CD4-positive, alpha-beta T cell (primary cell): ENCODE measurements at regions not wholly inside any gene's neighbourhood (a gene's known extent, or its start where the extent isn't known, plus 50 kb on each side); places are given as distances from the start of the nearest gene placed in this dataset.

Source experiments
- ATAC-seq: fragments of 200-7000 bp; cut with Tn5 transposase; one replicate; pipeline ENCODE4 v1.10.0; 2022; ENCODE audit warnings: mild to moderate bottlenecking; ENCODE audit not compliant: poor library complexity
- CTCF ChIA-PET: fragments of 350-600 bp; sonication (Branson Sonifier 250); formaldehyde crosslinking; loops from one replicate; lab custom pipeline; 2021; ENCODE audit warnings: antibody characterized with exemption, inconsistent platforms; lab: Charles Lee
- POLR2A ChIA-PET: fragments of 350-600 bp; sonication (Branson Sonifier 250); formaldehyde crosslinking; loops from one replicate; lab custom pipeline; 2021; ENCODE audit warnings: antibody characterized with exemption, inconsistent platforms; lab: Charles Lee
- DNase-seq, 14 experiments: peaks; one replicate each; pipeline ENCODE4 v3.0.0-alpha.2; 2013 to 2020; ENCODE audit warnings: mixed read lengths in 2 of 14
- H3K27ac ChIP-seq, 2 donors: one replicate each; pipeline versions ENCODE4 v1.5.1 to v1.7.0; 2013; ENCODE audit warnings: low read length in 2 of 2, low read depth in 1 of 2, mild to moderate bottlenecking in 1 of 2
- H3K27me3 ChIP-seq, 2 experiments: 1 replicate in 1 of 2; 2 replicates in 1 of 2; pipeline versions ENCODE4 v1.6.1 to v1.7.0; 2013; ENCODE audit warnings: low read length in 2 of 2, control low read depth in 1 of 2, mild to moderate bottlenecking in 1 of 2, moderate library complexity in 1 of 2; ENCODE audit not compliant: insufficient read depth in 2 of 2, control insufficient read depth in 1 of 2
- H3K36me3 ChIP-seq: one replicate; pipeline ENCODE4 v1.6.1; 2013; ENCODE audit warnings: low read length, control low read depth; ENCODE audit not compliant: insufficient read depth
- H3K4me1 ChIP-seq: one replicate; pipeline ENCODE4 v1.6.1; 2013; ENCODE audit warnings: low read length, control low read depth; ENCODE audit not compliant: insufficient read depth
- H3K4me3 ChIP-seq: one replicate; pipeline ENCODE4 v1.5.1; 2013; ENCODE audit warnings: mild to moderate bottlenecking, low read length, moderate library complexity
- H3K9me3 ChIP-seq, 2 experiments: 1 replicate in 1 of 2; 2 replicates in 1 of 2; pipeline versions ENCODE4 v1.6.1 to v1.7.0; 2013; ENCODE audit warnings: low read length in 2 of 2, mild to moderate bottlenecking in 2 of 2, control low read depth in 1 of 2, moderate library complexity in 1 of 2; ENCODE audit not compliant: control insufficient read depth in 1 of 2, insufficient read depth in 1 of 2
- H3K27ac Mint-ChIP-seq: one replicate; pipeline ENCODE4 v1.8.0; 2020; ENCODE audit warnings: mixed read lengths
- H3K27me3 Mint-ChIP-seq: one replicate; pipeline ENCODE4 v1.8.0; 2021; ENCODE audit warnings: mixed read lengths
- H3K36me3 Mint-ChIP-seq: one replicate; pipeline ENCODE4 v1.8.0; 2021; ENCODE audit warnings: low read depth, mixed read lengths
- H3K4me1 Mint-ChIP-seq: one replicate; pipeline ENCODE4 v1.8.0; 2021; ENCODE audit warnings: low read depth, mixed read lengths
- H3K4me3 Mint-ChIP-seq: one replicate; pipeline ENCODE4 v1.8.0; 2020; ENCODE audit warnings: mild to moderate bottlenecking, mixed read lengths
- H3K9me3 Mint-ChIP-seq: one replicate; pipeline ENCODE4 v1.8.0; 2020; ENCODE audit warnings: mixed read lengths
- CTCF ChIP-seq: fragments of 200-600 bp; IDR thresholded peaks from one replicate; pipeline ENCODE4 v1.8.0; 2022; ENCODE audit warnings: antibody characterized with exemption, mild to moderate bottlenecking
- intact Hi-C, 2 experiments: fragments of 100-400 bp; cut with DNase I in 1 of 2; cut with micrococcal nuclease in 1 of 2; formaldehyde crosslinking; loops; one replicate each; pipeline versions ENCODE4 v1.15.1 to v1.9.0; 2023 to 2025; cut with DNase I, micrococcal nuclease

GRCh38 chr5:118533156-118533555 lies 455.2 kb downstream of the DTWD2 start:
- Mint-ChIP-seq H3K27ac (no peak overlapping the region), H3K4me3 (no peak overlapping the region), H3K9me3 (no peaks in the 10 kb centered on the region), H3K27me3 (no peaks in the 10 kb centered on the region), H3K36me3 (no peaks in the 10 kb centered on the region), H3K4me1 (no peaks in the 10 kb centered on the region)
- H3K4me1 ChIP-seq, result no peaks in the 10 kb centered on the region
- H3K27me3 ChIP-seq, result no peaks in the 10 kb centered on the region
- DNase-seq (no peak), ATAC-seq (no peak)
- no peak overlapping the region for H3K27ac ChIP-seq
- intact Hi-C loops, result no loop called here
- no peak overlapping the region for H3K4me3 ChIP-seq
- CTCF ChIA-PET, result no interaction called here
- POLR2A ChIA-PET, result no interaction called here
- no peak for TF ChIP-seq CTCF
- no peaks in the 10 kb centered on the region for H3K9me3 ChIP-seq
- H3K36me3 ChIP-seq, result no peaks in the 10 kb centered on the region

GRCh38 chr5:118531276-118531675 lies 457.1 kb downstream of the DTWD2 start:
- POLR2A ChIA-PET, result no interaction called here
- no peaks in the 10 kb centered on the region for H3K27me3 ChIP-seq
- no peaks in the 10 kb centered on the region for H3K36me3 Mint-ChIP-seq

GRCh38 chr5:118529361-118530144 lies 458.8 kb downstream of the DTWD2 start:
- H3K4me1 ChIP-seq, result no peaks in the 10 kb centered on the region
- H3K27me3 ChIP-seq, result no peaks in the 10 kb centered on the region
- no peak for TF ChIP-seq CTCF
- Mint-ChIP-seq H3K36me3 (no peaks in the 10 kb centered on the region), H3K9me3 (no peaks in the 10 kb centered on the region), H3K4me3 (no peak overlapping the region), H3K27me3 (no peaks in the 10 kb centered on the region), H3K4me1 (no peaks in the 10 kb centered on the region), H3K27ac (no peak overlapping the region)
- CTCF ChIA-PET, result no interaction called here
- POLR2A ChIA-PET, result no interaction called here
- no peaks in the 10 kb centered on the region for H3K36me3 ChIP-seq
- intact Hi-C loops, result no loop called here
- no peak overlapping the region for H3K27ac ChIP-seq
- no peak overlapping the region for H3K4me3 ChIP-seq
- ATAC-seq, result no peak
- no peak for DNase-seq
- no peaks in the 10 kb centered on the region for H3K9me3 ChIP-seq

More at GRCh38 chr5:118531276-118531675, 457.1 kb downstream of the DTWD2 start:
- H3K27me3 Mint-ChIP-seq, result no peaks in the 10 kb centered on the region
- intact Hi-C loops, result no loop called here
- no peak for TF ChIP-seq CTCF
- H3K9me3 Mint-ChIP-seq, result no peaks in the 10 kb centered on the region
- no peak overlapping the region for H3K27ac ChIP-seq
- H3K4me1 ChIP-seq, result no peaks in the 10 kb centered on the region
- no peak for DNase-seq
- no peak for ATAC-seq
- no peaks in the 10 kb centered on the region for H3K36me3 ChIP-seq
- CTCF ChIA-PET, result no interaction called here
- H3K9me3 ChIP-seq, result no peaks in the 10 kb centered on the region
- no peak overlapping the region for H3K27ac Mint-ChIP-seq
- no peak overlapping the region for H3K4me3 Mint-ChIP-seq
- no peak overlapping the region for H3K4me3 ChIP-seq
- H3K4me1 Mint-ChIP-seq, result no peaks in the 10 kb centered on the region
